GM13977 (cell line): ENCODE measurements at regions not wholly inside any gene's neighbourhood (a gene's known extent, or its start where the extent isn't known, plus 50 kb on each side); places are given as distances from the start of the nearest gene placed in this dataset.

Experiments
- DNase-seq: peaks from one replicate; pipeline ENCODE4 v3.0.0; 2012; ENCODE audit warnings: low spot score
- CTCF ChIP-seq: IDR thresholded peaks from 2 replicates; pipeline ENCODE4 v1.5.1; 2012; ENCODE audit warnings: mild to moderate bottlenecking, control low read depth; ENCODE audit not compliant: insufficient read depth; ENCODE audit errors: extremely low read depth, missing control alignments
- in situ Hi-C: fragments of 300-500 bp; cut with MboI; formaldehyde crosslinking; loops from one replicate; pipeline ENCODE4 v1.12.0; 2022; ENCODE audit warnings: low sequenced_read_pairs, low pct_unique_long_range_greater_than_20kb, mixed read lengths, inconsistent platforms; ENCODE audit not compliant: unreplicated experiment

GRCh38 chr2:134152045-134153010, 101.5 kb upstream of the MGAT5 start:
- in situ Hi-C loops: no loop called here
- TF ChIP-seq CTCF: no peak

GRCh38 chr2:134153294-134153880, 100.5 kb upstream of the MGAT5 start:
- no peak for TF ChIP-seq CTCF
- in situ Hi-C loops: no loop called here
- no peak for DNase-seq

More at GRCh38 chr2:134152045-134153010, 101.5 kb upstream of the MGAT5 start:
- DNase-seq: no peak

GRCh38 chr2:134154246-134154645, 99.6 kb upstream of the MGAT5 start:
- DNase-seq: peak; percentile 63
- no peak for TF ChIP-seq CTCF
- in situ Hi-C loops: no loop called here

- TF ChIP-seq CTCF: no peak
- in situ Hi-C loops: no loop called here
- DNase-seq: peak; percentile 55
Observed at GRCh38 chr2:134155134-134155533, 98.7 kb upstream of the MGAT5 start.

GRCh38 chr2:134158295-134158694, 95.6 kb upstream of the MGAT5 start:
- no peak for TF ChIP-seq CTCF
- DNase-seq: no peak
- in situ Hi-C loops: no loop called here

GRCh38 chr2:134161170-134161547, 92.7 kb upstream of the MGAT5 start:
- in situ Hi-C loops: no loop called here
- TF ChIP-seq CTCF: no peak
- no peak for DNase-seq
